Activated naive CD4-positive, alpha-beta T cell treated with anti-CD3 and anti-CD28 coated beads, Interleukin-2, amount 50 U/mL, for 72 hours (primary cell): ENCODE measurements at regions not wholly inside any gene's neighbourhood (a gene's known extent, or its start where the extent isn't known, plus 50 kb on each side); places are given as distances from the start of the nearest gene placed in this dataset.
"Not testable (repeated sequence)": the region's sequence is repeated elsewhere in the genome, so short reads cannot be mapped to it uniquely, and the experiment has no call there.

ENCODE experiments used
- ATAC-seq, 2 donors: fragments of 150-1000 bp; cut with Tn5 transposase; 2 replicates each; pipeline ENCODE4 v1.10.0; 2021; ENCODE audit warnings: mild to moderate bottlenecking in 2 of 2, moderate library complexity in 2 of 2
- DNase-seq, 2 donors: peaks; one replicate each; pipeline ENCODE4 v3.0.0; 2021 to 2022; ENCODE audit warnings: low spot score in 2 of 2
- H3K27ac Mint-ChIP-seq, 2 donors: one replicate each; pipeline ENCODE4 v1.8.0; 2022; ENCODE audit warnings: mild to moderate bottlenecking in 2 of 2, mixed read lengths in 2 of 2
- H3K36me3 Mint-ChIP-seq, 2 donors: one replicate each; pipeline ENCODE4 v1.8.0; 2022; ENCODE audit warnings: mixed read lengths in 2 of 2
- H3K9me3 Mint-ChIP-seq, 2 donors: one replicate each; pipeline ENCODE4 v1.8.0; 2022; ENCODE audit warnings: mixed read lengths in 2 of 2

- DNase-seq (no peak), ATAC-seq (no peak)
- Mint-ChIP-seq H3K27ac (no peak overlapping the region), H3K36me3 (peaks cover 5 to 10% of the 10 kb centered on the region in 2 donors), H3K9me3 (peaks cover 43 to 47% of the 10 kb centered on the region in 2 donors)
Observed at GRCh38 chr4:59655996-59656395, 1544.1 kb upstream of the ADGRL3 start.

- Mint-ChIP-seq H3K27ac (no peak overlapping the region), H3K36me3 (no peaks in the 10 kb centered on the region), H3K9me3 (peaks cover 15 to 19% of the 10 kb centered on the region in 2 donors)
- DNase-seq, result no peak
- ATAC-seq, result no peak
Observed at GRCh38 chr4:59664771-59665170, 1535.4 kb upstream of the ADGRL3 start.

GRCh38 chr4:59666645-59667044 is 1533.5 kb upstream of the ADGRL3 start:
- DNase-seq (no peak), ATAC-seq (no peak)
- H3K36me3 Mint-ChIP-seq, result no peaks in the 10 kb centered on the region
- H3K27ac Mint-ChIP-seq, result no peak overlapping the region
- H3K9me3 Mint-ChIP-seq, result peaks cover 7 to 9% of the 10 kb centered on the region in 2 donors

GRCh38 chr4:59671037-59671436 is 1529.1 kb upstream of the ADGRL3 start:
- Mint-ChIP-seq H3K27ac (no peak overlapping the region), H3K36me3 (no peaks in the 10 kb centered on the region), H3K9me3 (peaks cover 8 to 14% of the 10 kb centered on the region in 2 donors)
- ATAC-seq, result no peak
- no peak for DNase-seq

DNA sequence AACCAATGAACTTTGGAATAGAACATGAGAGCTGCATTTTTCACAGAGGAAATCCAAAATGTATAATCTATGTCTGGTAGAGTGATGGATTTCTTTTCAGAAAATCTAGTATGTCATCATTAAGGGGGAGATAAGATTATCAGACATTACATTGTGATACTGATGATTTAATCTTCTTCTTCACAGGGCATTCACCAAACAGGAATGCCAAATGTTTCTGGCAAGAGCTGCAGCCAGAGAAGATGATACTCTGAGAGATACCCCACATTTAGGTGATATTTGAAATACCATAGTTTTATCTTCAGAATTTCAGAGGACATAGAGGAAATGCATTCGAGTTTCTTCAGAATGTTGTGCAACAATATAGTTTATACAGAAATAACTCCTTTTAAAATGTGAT is 1523.7 kb upstream of the ADGRL3 start:
- Mint-ChIP-seq H3K27ac (no peak overlapping the region), H3K9me3 (peaks cover 15 to 22% of the 10 kb centered on the region in 2 donors), H3K36me3 (no peaks in the 10 kb centered on the region)
- no peak for ATAC-seq
- no peak for DNase-seq

GRCh38 chr4:59676992-59677391 is 1523.1 kb upstream of the ADGRL3 start:
- peaks cover 15 to 22% of the 10 kb centered on the region in 2 donors for H3K9me3 Mint-ChIP-seq
- ATAC-seq, H3K36me3 Mint-ChIP-seq, DNase-seq, H3K27ac Mint-ChIP-seq: not testable (repeated sequence)

- Mint-ChIP-seq H3K9me3 (peaks cover 0 to 10% of the 10 kb centered on the region in 2 donors), H3K36me3 (no peaks in the 10 kb centered on the region), H3K27ac (no peak overlapping the region)
- no peak for DNase-seq
- no peak for ATAC-seq
Observed at GRCh38 chr4:59685626-59686025, 1514.5 kb upstream of the ADGRL3 start.

DNA sequence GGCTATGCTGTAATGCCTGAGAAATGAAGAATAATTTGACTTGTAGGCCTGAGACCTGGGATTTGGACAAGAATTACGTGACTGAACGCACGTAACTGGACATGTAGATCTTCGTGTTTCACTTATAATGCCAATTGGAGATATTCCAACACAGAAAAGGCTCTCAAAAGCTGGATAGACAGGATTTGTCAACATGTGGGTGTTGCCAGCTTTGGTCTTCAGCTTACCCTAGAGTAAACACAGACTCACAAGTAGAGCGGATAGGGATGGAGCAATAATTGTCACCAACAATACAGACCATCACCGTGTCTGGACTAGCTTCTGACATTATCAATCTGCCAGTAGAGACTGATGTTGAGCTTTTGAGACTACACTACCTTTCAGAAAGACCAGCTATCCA is 1511.0 kb upstream of the ADGRL3 start:
- no peak for DNase-seq
- H3K36me3 Mint-ChIP-seq, result no peaks in the 10 kb centered on the region
- ATAC-seq, result no peak
- H3K27ac Mint-ChIP-seq, result no peak overlapping the region
- H3K9me3 Mint-ChIP-seq, result peaks cover 0 to 10% of the 10 kb centered on the region in 2 donors

DNA sequence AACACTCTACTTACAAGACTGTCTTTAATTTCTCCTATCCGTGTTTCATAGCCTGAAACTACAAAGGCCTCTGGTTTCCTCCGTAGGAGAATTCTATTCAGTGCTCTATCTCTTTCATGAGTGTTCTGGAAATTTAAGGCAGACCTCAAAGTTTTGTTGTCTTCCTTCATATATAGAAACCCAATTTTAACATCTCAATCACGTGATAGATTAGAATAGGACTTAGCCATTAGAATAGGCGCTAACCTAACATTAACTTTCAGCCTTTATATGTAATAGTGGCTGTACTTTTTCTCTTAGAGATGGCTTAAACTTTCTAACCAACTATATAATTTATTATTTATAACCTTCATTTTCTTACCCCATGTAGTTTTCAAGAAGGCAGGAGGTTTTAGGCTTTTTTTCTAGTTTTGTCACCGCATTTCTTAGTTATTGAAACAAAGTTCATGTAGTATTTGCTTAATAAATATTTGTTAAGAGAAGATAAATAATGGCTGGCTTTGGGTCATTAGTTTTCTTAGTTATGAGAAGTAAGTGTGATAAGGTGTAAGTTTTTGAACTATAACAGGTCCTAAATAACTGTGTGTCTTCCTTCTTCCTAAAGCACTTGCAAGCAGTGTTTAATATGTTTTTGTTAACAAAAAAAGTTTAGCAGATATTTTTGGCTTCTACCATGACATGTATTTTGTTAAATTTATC is 1504.6 kb upstream of the ADGRL3 start:
- no peaks in the 10 kb centered on the region for H3K36me3 Mint-ChIP-seq
- DNase-seq (no peak), ATAC-seq (no peak)
- H3K9me3 Mint-ChIP-seq, result peaks cover 7% of the 10 kb centered on the region in 2 donors
- no peak overlapping the region for H3K27ac Mint-ChIP-seq

DNA sequence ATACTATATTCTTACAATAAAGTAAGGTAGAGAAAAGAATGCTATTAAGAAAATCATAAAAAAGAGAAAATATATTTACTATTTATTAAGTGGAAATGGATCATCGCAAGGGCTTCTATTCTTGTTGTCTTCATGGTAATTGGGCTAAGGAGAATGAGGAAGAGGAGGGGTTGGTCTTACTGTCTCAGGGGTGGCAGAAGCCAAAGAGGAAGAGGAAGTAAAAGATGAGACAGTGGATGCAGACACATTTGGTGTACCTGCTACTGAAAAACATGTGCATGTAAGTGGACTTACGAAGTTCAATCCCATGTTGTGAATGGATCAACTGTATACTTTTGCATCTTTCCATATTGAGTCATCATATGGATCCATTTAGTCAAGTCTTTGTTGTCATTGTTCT is 1502.1 kb upstream of the ADGRL3 start:
- DNase-seq (no peak), ATAC-seq (no peak)
- no peaks in the 10 kb centered on the region for H3K36me3 Mint-ChIP-seq
- H3K27ac Mint-ChIP-seq, result no peak overlapping the region
- peaks cover 12 to 15% of the 10 kb centered on the region in 2 donors for H3K9me3 Mint-ChIP-seq

- Mint-ChIP-seq H3K36me3 (no peaks in the 10 kb centered on the region), H3K9me3 (peaks cover 22 to 26% of the 10 kb centered on the region in 2 donors), H3K27ac (no peak overlapping the region)
- DNase-seq (no peak), ATAC-seq (no peak)
Observed at GRCh38 chr4:59700651-59701050, 1499.5 kb upstream of the ADGRL3 start.

DNA sequence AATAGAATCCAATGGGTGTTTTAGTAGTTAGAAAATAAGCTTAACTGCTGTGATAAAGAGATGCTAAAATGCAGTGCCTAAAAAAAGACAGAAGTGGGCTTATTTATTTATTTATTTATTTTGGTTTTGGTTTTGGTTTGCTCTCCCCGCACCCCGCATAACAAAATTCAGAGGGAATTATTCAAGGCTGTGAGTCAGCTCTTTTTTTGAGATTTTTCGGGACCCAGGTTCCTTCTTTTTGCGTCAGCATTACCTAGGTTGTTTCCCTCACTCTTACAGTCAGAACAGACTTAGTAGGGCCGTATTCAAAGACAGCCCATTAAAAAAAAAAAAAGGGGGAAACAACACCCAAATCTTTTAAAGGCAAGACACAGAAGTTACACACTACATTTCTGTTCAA is 1495.5 kb upstream of the ADGRL3 start:
- Mint-ChIP-seq H3K27ac (no peak overlapping the region), H3K36me3 (no peaks in the 10 kb centered on the region), H3K9me3 (peaks cover 18 to 22% of the 10 kb centered on the region in 2 donors)
- DNase-seq, result no peak
- no peak for ATAC-seq

DNA sequence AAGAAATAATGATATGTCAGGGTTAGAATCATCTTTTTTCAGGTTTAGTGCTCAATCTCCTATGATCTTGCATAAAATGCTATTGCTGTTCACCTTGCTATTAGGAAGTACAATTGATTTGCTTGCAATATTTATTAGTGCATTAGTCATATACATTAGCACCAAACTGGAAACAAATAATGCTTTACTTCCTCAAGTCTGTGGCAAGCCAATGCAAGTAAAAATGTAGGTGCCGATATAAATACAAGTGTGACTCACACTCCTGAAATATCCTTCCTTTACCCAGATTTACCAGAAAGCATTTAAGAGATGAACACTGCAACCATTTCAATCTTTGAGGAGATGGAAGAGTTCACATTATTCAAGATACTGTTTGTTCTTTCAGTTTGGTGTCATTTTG is 1487.7 kb upstream of the ADGRL3 start:
- ATAC-seq, result no peak
- no peak overlapping the region for H3K27ac Mint-ChIP-seq
- no peaks in the 10 kb centered on the region for H3K36me3 Mint-ChIP-seq
- peaks cover 7 to 8% of the 10 kb centered on the region in 2 donors for H3K9me3 Mint-ChIP-seq
- no peak for DNase-seq

DNA sequence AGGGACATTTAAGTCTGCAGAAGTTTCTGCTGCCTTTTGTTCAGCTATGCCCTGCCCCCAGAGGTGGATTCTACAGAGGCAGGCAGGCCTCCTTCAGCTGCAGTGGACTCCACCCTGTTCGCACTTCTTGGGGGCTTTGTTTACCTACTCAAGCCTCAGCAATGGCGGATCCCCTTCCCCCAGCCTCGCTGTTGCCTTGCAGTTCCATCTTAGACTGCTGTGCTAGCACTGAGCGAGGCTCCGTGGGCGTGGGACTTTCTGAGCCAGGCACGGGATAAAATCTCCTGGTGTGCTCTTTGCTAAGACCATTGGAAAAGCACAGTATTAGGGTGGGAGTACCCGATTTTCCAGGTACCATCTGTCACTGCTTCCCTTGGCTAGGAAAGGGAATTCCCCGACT is 1475.8 kb upstream of the ADGRL3 start:
- peaks cover 24 to 27% of the 10 kb centered on the region in 2 donors for H3K9me3 Mint-ChIP-seq
- H3K27ac Mint-ChIP-seq, ATAC-seq, DNase-seq, H3K36me3 Mint-ChIP-seq: not testable (repeated sequence)

DNA sequence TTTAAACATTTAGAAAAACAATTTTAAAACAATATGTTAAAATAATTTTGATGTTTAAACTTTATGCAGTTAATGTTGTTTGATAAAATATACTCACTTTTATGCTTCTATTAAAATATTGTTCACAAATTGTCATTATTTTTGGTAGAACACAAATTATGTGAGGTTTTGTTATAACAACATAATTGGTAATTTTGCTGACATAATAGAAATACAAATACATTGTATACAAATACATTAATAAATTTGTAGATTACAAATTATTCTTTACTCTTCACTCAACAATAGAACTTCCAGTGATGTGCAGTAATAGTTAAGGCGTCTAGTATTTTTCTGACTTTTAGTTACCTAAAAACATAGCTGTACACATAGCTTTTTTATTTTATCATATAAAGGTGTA is 1472.4 kb upstream of the ADGRL3 start:
- Mint-ChIP-seq H3K36me3 (peaks cover 0 to 6% of the 10 kb centered on the region in 2 donors), H3K9me3 (peaks cover 13 to 15% of the 10 kb centered on the region in 2 donors), H3K27ac (no peak overlapping the region)
- ATAC-seq (no peak), DNase-seq (no peak)

DNA sequence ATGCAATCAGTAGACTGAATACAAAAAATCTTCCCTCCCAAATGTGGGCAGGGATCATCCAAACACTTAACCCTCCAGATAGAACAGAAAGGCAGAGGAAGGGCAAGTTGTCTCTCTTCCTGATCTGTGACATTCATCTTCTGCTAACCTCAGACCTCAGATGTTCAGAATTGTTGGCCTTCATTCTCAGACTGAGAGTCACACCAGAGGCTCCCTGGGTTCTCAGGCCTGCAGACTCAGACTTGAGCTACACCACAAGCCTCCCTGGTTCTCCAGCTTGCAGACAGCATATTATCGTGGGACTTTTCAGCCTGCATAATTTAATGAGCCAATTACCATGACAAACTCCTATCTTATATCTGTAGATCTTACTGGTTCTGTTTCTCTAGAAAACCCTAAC is 1471.6 kb upstream of the ADGRL3 start:
- DNase-seq (no peak), ATAC-seq (no peak)
- Mint-ChIP-seq H3K27ac (no peak overlapping the region), H3K36me3 (peaks cover 0 to 6% of the 10 kb centered on the region in 2 donors), H3K9me3 (peaks cover 11 to 13% of the 10 kb centered on the region in 2 donors)

DNA sequence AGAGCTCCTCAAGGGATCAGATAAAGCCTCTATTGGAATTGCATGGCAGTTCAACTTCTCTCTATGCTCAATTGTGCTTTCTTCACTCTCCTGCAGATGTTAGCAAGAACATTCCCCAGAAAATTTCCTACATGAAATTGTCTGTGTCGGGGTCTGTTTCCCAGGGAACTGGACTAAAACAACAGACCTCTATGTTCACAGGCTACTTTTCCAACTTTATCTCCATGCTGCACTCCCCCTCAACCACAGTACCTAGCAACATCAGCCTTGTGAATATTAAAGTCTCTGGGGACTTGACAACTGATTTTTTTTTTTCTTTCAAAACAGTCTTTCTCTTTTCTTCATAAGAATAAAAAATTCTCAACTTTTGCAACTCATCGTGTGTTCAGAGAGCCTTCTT is 1470.8 kb upstream of the ADGRL3 start:
- Mint-ChIP-seq H3K9me3 (peaks cover 10 to 13% of the 10 kb centered on the region in 2 donors), H3K27ac (no peak overlapping the region), H3K36me3 (peaks cover 0 to 6% of the 10 kb centered on the region in 2 donors)
- no peak for DNase-seq
- no peak for ATAC-seq

DNA sequence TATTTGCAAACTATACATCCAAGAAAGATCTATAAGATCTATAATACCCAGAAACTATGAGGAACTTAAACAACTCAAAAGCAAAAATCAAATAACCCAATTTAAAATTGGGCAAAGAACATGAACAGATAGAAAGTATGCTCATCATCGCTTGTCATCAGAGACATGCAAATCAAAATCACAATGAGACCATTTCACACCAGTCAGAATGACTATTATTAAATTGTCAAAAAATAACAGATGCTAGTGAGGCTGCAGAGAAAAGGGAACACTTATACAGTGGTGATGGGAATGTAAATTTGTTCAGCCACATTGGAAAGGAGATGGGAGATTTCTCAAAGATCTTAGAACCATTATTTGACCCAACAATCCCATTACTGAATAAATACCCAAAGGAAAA is 1451.7 kb upstream of the ADGRL3 start:
- ATAC-seq (no peak), DNase-seq (no peak)
- Mint-ChIP-seq H3K9me3 (no peaks in the 10 kb centered on the region), H3K27ac (no peak overlapping the region), H3K36me3 (no peaks in the 10 kb centered on the region)
